ENCODE measurements at regions not wholly inside any gene's neighbourhood (a gene's known extent, or its start where the extent isn't known, plus 50 kb on each side); places are given as distances from the start of the nearest gene placed in this dataset.

GRCh38 chr1:228992907-228993535, 257.7 kb downstream of the RHOU start:
- TF ChIP-seq CTCF (IDR thresholded peaks at IDR 0.05; ENCODE audit: low read depth, low read length) = no peak
- DNase-seq (ENCODE audit: low read depth, low spot score) = no peak
- H3K27me3 ChIP-seq (ENCODE audit: control insufficient read depth, insufficient read depth, low read length) = peaks cover 11% of the 10 kb centered on the region
- ChIA-PET CTCF (no interaction called here), POLR2A (no interaction called here)
- H3K27ac ChIP-seq (ENCODE audit: low read depth, low read length) = no peak overlapping the region
- no peaks in the 10 kb centered on the region for H3K9me3 ChIP-seq (ENCODE audit: control insufficient read depth, insufficient read depth, low read length)
- H3K4me3 ChIP-seq (ENCODE audit: low read depth, low read length) = no peak overlapping the region

GRCh38 chr1:228994676-228995594, 259.7 kb downstream of the RHOU start:
- ChIA-PET CTCF (no interaction called here), POLR2A (no interaction called here)

GRCh38 chr1:228996281-228996680, 261.0 kb downstream of the RHOU start:
- TF ChIP-seq CTCF (IDR thresholded peaks at IDR 0.05; ENCODE audit: low read depth, low read length) = no peak
- no peak for DNase-seq (ENCODE audit: low read depth, low spot score)
- no peak overlapping the region for H3K4me3 ChIP-seq (ENCODE audit: low read depth, low read length)
- H3K9me3 ChIP-seq (ENCODE audit: control insufficient read depth, insufficient read depth, low read length) = no peaks in the 10 kb centered on the region
- ChIA-PET POLR2A (no interaction called here), CTCF (no interaction called here)
- peaks cover 9% of the 10 kb centered on the region for H3K27me3 ChIP-seq (ENCODE audit: control insufficient read depth, insufficient read depth, low read length)
- H3K27ac ChIP-seq (ENCODE audit: low read depth, low read length) = no peak overlapping the region

More at GRCh38 chr1:228994676-228995594, 259.7 kb downstream of the RHOU start:
- Histone ChIP-seq H3K9me3 (ENCODE audit: control insufficient read depth, insufficient read depth, low read length) (no peaks in the 10 kb centered on the region), H3K27me3 (ENCODE audit: control insufficient read depth, insufficient read depth, low read length) (peaks cover 9% of the 10 kb centered on the region), H3K27ac (ENCODE audit: low read depth, low read length) (no peak overlapping the region), H3K4me3 (ENCODE audit: low read depth, low read length) (no peak overlapping the region)
- TF ChIP-seq CTCF (IDR thresholded peaks at IDR 0.05; ENCODE audit: low read depth, low read length) = no peak
- DNase-seq (ENCODE audit: low read depth, low spot score) = no peak

DNA sequence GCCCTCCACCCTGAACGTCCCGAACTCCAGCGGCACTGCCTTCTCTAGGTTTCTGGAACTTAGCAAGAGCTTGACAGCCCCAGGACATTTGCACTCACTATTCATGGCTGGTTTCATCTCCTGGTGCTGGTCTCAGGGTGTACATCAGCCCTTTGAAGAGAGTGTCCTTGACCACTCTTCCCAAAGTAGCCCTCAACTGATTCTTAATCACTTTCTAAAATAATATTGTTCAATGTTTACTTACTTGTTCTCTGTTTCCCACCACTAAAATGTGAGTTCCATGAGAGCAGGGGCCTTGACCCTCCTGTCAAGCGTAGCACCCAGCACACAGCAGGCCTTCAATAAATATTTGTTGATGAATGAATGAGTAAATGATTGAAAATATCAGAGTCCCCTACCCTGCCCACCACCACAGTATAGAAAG, 262.5 kb downstream of the RHOU start:
- Histone ChIP-seq H3K9me3 (ENCODE audit: control insufficient read depth, insufficient read depth, low read length) (no peaks in the 10 kb centered on the region), H3K27ac (ENCODE audit: low read depth, low read length) (no peak overlapping the region), H3K4me3 (ENCODE audit: low read depth, low read length) (no peak overlapping the region), H3K27me3 (ENCODE audit: control insufficient read depth, insufficient read depth, low read length) (peaks cover 3% of the 10 kb centered on the region)
- TF ChIP-seq CTCF (IDR thresholded peaks at IDR 0.05; ENCODE audit: low read depth, low read length) = no peak
- ChIA-PET CTCF (no interaction called here), POLR2A (no interaction called here)
- no peak for DNase-seq (ENCODE audit: low read depth, low spot score)

- H3K4me3 ChIP-seq (ENCODE audit: low read depth, low read length) = no peak overlapping the region
- H3K27me3 ChIP-seq (ENCODE audit: control insufficient read depth, insufficient read depth, low read length) = peaks cover 3% of the 10 kb centered on the region
- no peak for TF ChIP-seq CTCF (IDR thresholded peaks at IDR 0.05; ENCODE audit: low read depth, low read length)
- ChIA-PET POLR2A (no interaction called here), CTCF (no interaction called here)
- H3K27ac ChIP-seq (ENCODE audit: low read depth, low read length) = no peak overlapping the region
- H3K9me3 ChIP-seq (ENCODE audit: control insufficient read depth, insufficient read depth, low read length) = no peaks in the 10 kb centered on the region
- DNase-seq (ENCODE audit: low read depth, low spot score) = no peak
These were observed 262.9 kb downstream of the RHOU start for GRCh38 chr1:228998179-228998578.

All from AG04450 (cell line).